ENCODE measurements at regions not wholly inside any gene's neighbourhood (a gene's known extent, or its start where the extent isn't known, plus 50 kb on each side); places are given as distances from the start of the nearest gene placed in this dataset.

DNA sequence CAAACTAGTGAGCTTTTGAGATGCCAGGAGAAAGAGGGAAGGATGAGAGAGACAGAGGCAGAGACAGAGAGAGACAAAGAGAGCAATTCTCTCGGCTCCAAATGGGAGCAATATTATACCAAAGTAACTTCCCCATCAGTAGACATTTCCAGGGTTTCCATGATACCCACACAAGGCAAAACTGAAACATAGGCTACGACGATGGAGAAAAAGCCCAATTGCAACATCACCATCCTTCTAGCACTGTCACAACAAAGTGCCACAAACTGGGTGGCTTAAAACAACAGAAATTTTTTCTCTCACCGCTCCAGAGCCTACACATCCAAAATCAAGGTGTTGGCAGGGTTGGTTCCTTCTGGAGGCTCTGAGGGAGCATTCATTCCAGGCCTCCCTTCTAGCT is 81.4 kb downstream of the KCTD12 start:
- Histone ChIP-seq H3K4me1 (ENCODE audit: insufficient read depth, low read length) (no peaks in the 10 kb centered on the region), H3K14ac (ENCODE audit: insufficient read depth, low read length) (no peak overlapping the region), H2AK5ac (ENCODE audit: insufficient read length, low read length) (no peak overlapping the region), H2BK12ac (ENCODE audit: insufficient read length, low read depth, low read length) (no peak overlapping the region), H3K18ac (ENCODE audit: insufficient read length, low read depth, low read length) (no peak overlapping the region), H3K23ac (ENCODE audit: insufficient read length, low read depth, low read length) (no peak overlapping the region), H3K27me3 (ENCODE audit: insufficient read depth, low read length) (no peaks in the 10 kb centered on the region), H4K91ac (ENCODE audit: insufficient read length, low read depth, low read length) (no peak overlapping the region), H2BK20ac (ENCODE audit: low read depth, low read length, poor library complexity, severe bottlenecking) (no peak overlapping the region), H2BK15ac (ENCODE audit: low read depth, low read length) (no peak overlapping the region), H2AFZ (ENCODE audit: low read length) (no peak overlapping the region), H3K79me1 (ENCODE audit: insufficient read depth, low read depth, low read length, poor library complexity, severe bottlenecking) (no peaks in the 10 kb centered on the region), H3T11ph (ENCODE audit: low read length) (no peak overlapping the region), H3K9me3 (ENCODE audit: control insufficient read depth, low read depth, low read length) (no peaks in the 10 kb centered on the region), H3K4ac (ENCODE audit: low read depth, low read length) (no peak overlapping the region), H3K9ac (ENCODE audit: extremely low read depth, insufficient read length, low read length) (no peak overlapping the region), H4K20me1 (ENCODE audit: control insufficient read depth, insufficient read depth, insufficient read length) (no peaks in the 10 kb centered on the region), H3K23me2 (ENCODE audit: insufficient read length, low read depth, low read length, poor library complexity, severe bottlenecking) (no peaks in the 10 kb centered on the region), H2BK120ac (ENCODE audit: low read depth, low read length, poor library complexity, severe bottlenecking) (no peak overlapping the region), H3K79me2 (ENCODE audit: insufficient read depth, low read length) (no peaks in the 10 kb centered on the region; the same call in 1 of the 2 replicates), H3K4me2 (ENCODE audit: insufficient read depth, insufficient read length, low read length) (no peak overlapping the region), H3K27ac (ENCODE audit: insufficient read length, low read depth, low read length) (no peak overlapping the region), H3K56ac (ENCODE audit: insufficient read length, low read depth, low read length) (no peak overlapping the region), H2BK5ac (ENCODE audit: insufficient read length, low read length) (no peak overlapping the region), H4K5ac (ENCODE audit: insufficient read length, low read depth, low read length) (no peak overlapping the region), H4K8ac (replicated peaks; ENCODE audit: insufficient read length, low read depth, low read length) (no peak overlapping the region)
- Mint-ChIP-seq H3K4me1 (no peaks in the 10 kb centered on the region), H3K27me3 (ENCODE audit: low read depth) (0 out of 2 replicates have a peak, but pooled peaks cover 1% of the 10 kb centered on the region), H3K27ac (no peak overlapping the region), H3K4me3 (no peak overlapping the region), H3K36me3 (ENCODE audit: insufficient read depth in 1 of 3, low read depth in 3 of 3) (peaks cover 0 to 4% (median 3%) of the 10 kb centered on the region in 3 experiments; a peak in 2 of 7 replicates), H3K9me3 (peaks cover 2 to 3% of the 10 kb centered on the region in 2 experiments; a peak in 4 of 5 replicates)
- WGBS (ENCODE audit: extremely low coverage, insufficient read length, low lambda C conversion rate): no CpG with 5 or more reads among the region's 4 CpGs
- DNase-seq: no peak
- TF ChIP-seq CTCF (conservative IDR thresholded peaks at IDR 0.05): no peak
